RWPE2 (cell line): ENCODE measurements at regions not wholly inside any gene's neighbourhood (a gene's known extent, or its start where the extent isn't known, plus 50 kb on each side); places are given as distances from the start of the nearest gene placed in this dataset.

Experiments used
- ATAC-seq: fragments of 200-7000 bp; cut with Tn5 transposase; 3 replicates; pipeline ENCODE4 v1.9.1; 2021; ENCODE audit warnings: low read depth
- DNase-seq: peaks from one replicate; pipeline ENCODE4 v3.0.0-alpha.2; 2020; ENCODE audit warnings: low spot score
- H3K27ac ChIP-seq: fragments of 450-650 bp; 2 replicates; pipeline ENCODE4 v1.5.1; 2017; ENCODE audit warnings: mild to moderate bottlenecking; ENCODE audit not compliant: poor library complexity, severe bottlenecking
- H3K27me3 ChIP-seq: fragments of 250-450 bp; sonication (Bioruptor Pico); 2 replicates; pipeline ENCODE4 v1.5.1; 2021; ENCODE audit warnings: mild to moderate bottlenecking, moderate library complexity; ENCODE audit not compliant: insufficient read depth, poor library complexity, severe bottlenecking
- H3K36me3 ChIP-seq: fragments of 250-450 bp; sonication (Bioruptor Pico); 2 replicates; pipeline ENCODE4 v1.5.1; 2020; ENCODE audit warnings: low read depth, mild to moderate bottlenecking, moderate library complexity
- H3K4me1 ChIP-seq: fragments of 250-450 bp; sonication (Bioruptor Pico); 2 replicates; pipeline ENCODE4 v1.5.1; 2021; ENCODE audit warnings: mild to moderate bottlenecking, moderate library complexity; ENCODE audit not compliant: insufficient read depth, poor library complexity, severe bottlenecking
- H3K4me3 ChIP-seq: fragments of 250-450 bp; sonication (Bioruptor Pico); 2 replicates; pipeline ENCODE4 v1.5.1; 2021; ENCODE audit warnings: mild to moderate bottlenecking, moderate library complexity; ENCODE audit not compliant: severe bottlenecking
- H3K9me3 ChIP-seq: fragments of 250-450 bp; sonication (Bioruptor Pico); 2 replicates; pipeline ENCODE4 v1.5.1; 2021; ENCODE audit warnings: mild to moderate bottlenecking, moderate library complexity; ENCODE audit not compliant: severe bottlenecking
- CTCF ChIP-seq: fragments of 450-650 bp; IDR thresholded peaks from one replicate; pipeline ENCODE4 v1.5.1; 2017; ENCODE audit warnings: mild to moderate bottlenecking, moderate library complexity; ENCODE audit not compliant: poor library complexity, severe bottlenecking

GRCh38 chr2:226018641-226019040, 619.1 kb downstream of the NYAP2 start:
- no peaks in the 10 kb centered on the region for H3K27me3 ChIP-seq
- no peak overlapping the region for H3K4me3 ChIP-seq
- H3K4me1 ChIP-seq = no peaks in the 10 kb centered on the region
- H3K27ac ChIP-seq = no peak overlapping the region
- ATAC-seq (no peak), DNase-seq (no peak)
- no peak for TF ChIP-seq CTCF
- H3K36me3 ChIP-seq = no peaks in the 10 kb centered on the region; the same call in 1 of the 2 replicates
- peaks cover 5% of the 10 kb centered on the region for H3K9me3 ChIP-seq

- Histone ChIP-seq H3K4me1 (no peaks in the 10 kb centered on the region), H3K36me3 (no peaks in the 10 kb centered on the region; the same call in 1 of the 2 replicates), H3K4me3 (no peak overlapping the region), H3K27ac (no peak overlapping the region), H3K9me3 (peaks cover 5% of the 10 kb centered on the region), H3K27me3 (no peaks in the 10 kb centered on the region)
- DNase-seq (no peak), ATAC-seq (no peak)
- TF ChIP-seq CTCF = no peak
Measured at GRCh38 chr2:226017537-226017936, 618.0 kb downstream of the NYAP2 start.

GRCh38 chr2:226017107-226017506, 617.6 kb downstream of the NYAP2 start:
- Histone ChIP-seq H3K9me3 (peaks cover 5% of the 10 kb centered on the region), H3K36me3 (no peaks in the 10 kb centered on the region; the same call in 1 of the 2 replicates), H3K27ac (no peak overlapping the region), H3K4me3 (no peak overlapping the region), H3K4me1 (no peaks in the 10 kb centered on the region), H3K27me3 (no peaks in the 10 kb centered on the region)
- ATAC-seq (no peak), DNase-seq (no peak)
- TF ChIP-seq CTCF = no peak

- DNase-seq = no peak
- H3K27me3 ChIP-seq = no peaks in the 10 kb centered on the region
- H3K4me1 ChIP-seq = no peaks in the 10 kb centered on the region
- H3K9me3 ChIP-seq = no peaks in the 10 kb centered on the region
- no peak for ATAC-seq
- H3K36me3 ChIP-seq = no peaks in the 10 kb centered on the region; the same call in 1 of the 2 replicates
- no peak overlapping the region for H3K4me3 ChIP-seq
- TF ChIP-seq CTCF = no peak
- H3K27ac ChIP-seq = no peak overlapping the region
Measured at GRCh38 chr2:226011716-226012450, 612.4 kb downstream of the NYAP2 start.

- Histone ChIP-seq H3K4me1 (no peaks in the 10 kb centered on the region), H3K4me3 (no peak overlapping the region), H3K27me3 (no peaks in the 10 kb centered on the region), H3K36me3 (no peaks in the 10 kb centered on the region), H3K27ac (no peak overlapping the region), H3K9me3 (no peaks in the 10 kb centered on the region)
- DNase-seq (no peak), ATAC-seq (peak; percentile 55; the same call in 1 of the 3 replicates)
- TF ChIP-seq CTCF = no peak
Measured at GRCh38 chr2:226002438-226002837, 602.9 kb downstream of the NYAP2 start.
